ENCODE measurements at regions not wholly inside any gene's neighbourhood (a gene's known extent, or its start where the extent isn't known, plus 50 kb on each side); places are given as distances from the start of the nearest gene placed in this dataset.

DNA sequence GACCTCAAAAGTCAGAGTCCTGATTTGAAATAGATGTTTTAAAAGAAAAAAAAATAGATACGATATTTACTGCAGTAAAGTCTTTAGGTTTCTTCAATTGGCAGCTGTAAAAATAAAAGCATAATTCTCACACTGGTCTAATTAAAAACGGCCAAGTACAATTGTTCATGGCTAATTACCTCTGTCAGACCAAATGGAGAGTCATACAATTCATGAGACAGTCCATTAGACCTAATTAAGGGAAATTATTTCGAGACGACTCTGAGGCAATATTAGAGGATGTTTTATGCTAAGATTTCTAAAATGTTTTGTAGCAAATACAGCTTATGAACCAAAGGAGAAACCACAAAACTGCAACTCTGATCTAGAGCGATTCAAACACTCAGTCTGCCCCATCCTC is 131.3 kb downstream of the PHLDA1 start:
- DNase-seq, result no peak

DNA sequence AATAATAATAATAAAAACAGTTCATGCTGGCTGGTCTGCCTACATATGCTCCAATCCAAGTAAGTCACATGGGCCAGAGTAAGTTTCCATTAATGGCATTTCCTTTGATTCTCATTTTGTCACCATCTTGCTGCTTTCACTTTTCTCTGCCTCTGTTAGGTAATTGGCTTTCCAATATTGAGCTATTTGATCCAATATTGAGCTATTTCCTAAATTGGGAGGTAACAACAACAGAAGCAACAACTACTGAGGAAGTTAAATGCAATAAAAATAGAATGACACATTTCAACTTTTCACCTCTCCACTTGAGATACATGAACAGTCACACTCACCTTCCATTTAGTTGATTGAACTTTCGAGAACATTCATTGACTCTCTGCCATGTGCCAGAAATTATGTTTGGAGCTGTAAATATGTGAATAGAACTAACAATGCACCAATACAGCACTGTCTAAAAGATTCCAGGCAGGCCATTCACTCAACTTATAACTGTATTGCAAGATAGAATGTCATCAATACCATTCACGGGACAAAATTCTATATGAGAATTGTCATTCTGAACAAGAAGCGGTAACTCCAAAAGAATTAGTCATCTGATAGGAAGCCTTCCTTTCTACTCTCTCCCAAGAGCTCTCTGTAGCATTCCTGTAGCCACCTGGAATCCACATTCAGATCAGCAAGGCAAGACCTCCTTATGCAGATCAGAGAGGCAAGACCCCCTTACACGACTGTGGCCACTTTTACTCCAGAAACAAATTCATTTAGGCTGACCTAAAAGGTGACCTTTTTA is 136.4 kb downstream of the PHLDA1 start:
- DNase-seq, result no peak

DNA sequence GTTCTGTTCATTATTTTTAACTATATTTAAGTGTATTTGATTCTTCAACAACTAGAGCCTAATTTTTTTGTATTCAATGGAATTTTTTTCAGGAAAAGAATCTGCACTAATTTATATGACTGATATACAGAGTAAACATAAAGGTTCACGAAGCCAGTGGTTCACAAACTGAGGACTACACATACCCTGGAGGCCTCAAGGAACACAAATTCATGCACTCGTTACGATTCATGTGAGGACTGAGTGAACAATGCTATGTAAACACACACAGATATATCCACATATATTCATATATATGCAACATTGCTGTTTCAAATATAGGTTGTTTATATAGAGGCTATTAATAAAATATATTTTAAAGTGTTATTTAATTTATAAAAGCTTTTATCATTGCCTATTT is 137.8 kb downstream of the PHLDA1 start:
- DNase-seq, result no peak

DNA sequence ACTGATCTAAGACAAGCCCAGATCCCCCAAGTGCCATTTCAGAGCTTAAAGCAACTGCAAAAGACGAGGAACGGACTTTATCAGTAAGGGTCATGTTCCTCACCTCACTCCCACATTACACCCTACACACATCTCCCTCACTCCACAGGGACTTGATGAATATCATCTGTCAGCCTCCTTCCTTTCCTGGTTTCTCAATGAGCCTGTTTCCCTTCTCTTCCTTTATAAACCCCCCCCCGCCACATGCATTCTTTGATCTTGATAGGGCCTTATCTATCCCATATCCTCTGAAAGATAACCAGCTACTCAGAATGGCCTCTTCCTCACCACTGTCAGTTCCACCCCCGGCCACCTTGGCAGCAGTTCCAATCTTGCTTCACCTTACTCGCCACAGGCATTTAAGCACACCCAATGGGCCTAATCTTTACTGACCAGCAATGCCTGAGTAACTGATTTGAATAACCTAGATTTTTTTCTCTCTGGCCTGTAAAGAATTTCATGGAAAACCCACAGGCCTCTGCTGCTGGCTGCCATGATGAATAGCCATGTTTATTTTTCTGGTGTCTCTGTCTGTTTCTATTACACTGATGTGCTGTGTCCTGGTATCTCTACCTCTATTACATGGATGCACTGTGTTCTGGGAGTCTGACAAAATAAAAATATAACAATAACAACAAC is 138.7 kb downstream of the PHLDA1 start:
- no peak for DNase-seq

GRCh38 chr12:75891072-75891471 is 140.5 kb downstream of the PHLDA1 start:
- no peak for DNase-seq

DNA sequence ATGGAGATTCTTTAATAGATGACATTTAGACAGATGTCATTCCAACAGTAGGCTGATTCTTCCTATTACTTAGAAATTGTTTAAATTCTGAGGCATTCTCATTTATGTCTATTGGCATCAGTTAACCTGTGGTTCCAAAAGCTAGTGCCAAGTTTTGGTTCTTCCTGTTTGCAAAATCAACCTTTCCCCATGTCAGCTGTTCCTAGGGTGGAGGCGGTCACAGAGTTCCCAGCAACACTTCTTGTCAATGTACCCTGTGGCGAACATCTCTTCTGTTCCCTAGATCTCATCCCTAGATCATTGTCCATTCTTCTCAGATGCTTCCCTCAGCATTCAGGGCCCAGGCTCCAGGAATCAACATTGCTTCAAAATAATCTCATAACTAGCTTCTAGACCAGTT is 140.9 kb downstream of the PHLDA1 start:
- DNase-seq, result no peak

GRCh38 chr12:75890141-75890540 is 141.4 kb downstream of the PHLDA1 start:
- DNase-seq, result no peak

DNA sequence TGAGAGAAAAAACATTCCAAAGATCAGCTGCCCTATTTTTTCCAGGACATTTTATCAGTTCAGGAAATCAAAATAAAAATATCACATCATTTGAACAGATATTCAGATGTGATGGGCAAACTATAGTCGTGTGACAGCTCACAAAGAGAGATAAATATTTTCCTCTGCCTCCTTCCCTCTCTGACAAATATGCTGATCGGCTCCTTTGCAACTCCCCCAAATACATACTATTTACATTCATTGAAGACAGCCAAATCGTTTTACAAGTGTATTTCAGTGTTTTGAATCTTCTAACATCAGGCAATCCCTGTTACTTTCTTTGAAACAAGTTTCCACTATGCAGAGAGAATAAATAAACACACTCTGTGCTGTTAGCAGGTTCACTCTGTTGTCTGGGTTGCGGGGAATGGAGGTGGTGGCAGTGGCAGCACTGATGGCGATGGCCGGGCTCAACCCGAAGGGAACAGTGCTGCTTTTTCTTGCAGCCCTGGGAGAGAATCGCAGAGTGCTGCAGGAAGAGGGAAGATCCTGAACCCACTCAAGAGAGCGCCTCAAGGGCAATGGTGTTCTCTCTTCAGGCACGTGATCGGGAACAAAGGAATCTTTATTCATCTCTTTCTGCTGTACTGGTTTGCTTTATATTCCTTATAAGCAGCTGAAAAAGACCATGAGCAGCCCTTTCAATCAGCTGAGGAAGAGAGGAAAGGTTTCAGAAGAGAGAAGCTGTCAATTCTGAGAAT is 142.5 kb downstream of the PHLDA1 start:
- DNase-seq, result no peak

- no peak for DNase-seq
These were observed 143.2 kb downstream of the PHLDA1 start for GRCh38 chr12:75888399-75888798.

DNA sequence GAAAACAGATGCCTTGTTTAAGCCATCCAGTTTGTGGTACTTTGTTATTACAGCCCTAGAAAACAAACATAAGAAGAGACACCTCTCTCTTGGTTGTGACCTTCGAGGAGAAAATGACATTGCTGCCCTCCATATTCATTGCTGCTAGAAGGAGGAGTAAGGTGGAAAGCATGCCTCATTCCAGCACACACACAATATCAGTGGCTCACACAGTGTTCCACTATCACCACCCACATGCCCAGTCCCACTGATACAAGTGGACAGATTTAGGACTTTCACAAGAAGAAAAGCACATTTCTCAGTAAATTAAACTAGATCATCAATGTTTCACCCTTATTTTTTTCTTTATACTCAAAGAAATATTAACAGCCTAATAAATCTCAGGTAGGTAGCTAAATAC is 143.6 kb downstream of the PHLDA1 start:
- no peak for DNase-seq

- DNase-seq, result peak in 1 of 2 experiments; percentile 20
These were observed 147.1 kb downstream of the PHLDA1 start for GRCh38 chr12:75884465-75884985.

DNA sequence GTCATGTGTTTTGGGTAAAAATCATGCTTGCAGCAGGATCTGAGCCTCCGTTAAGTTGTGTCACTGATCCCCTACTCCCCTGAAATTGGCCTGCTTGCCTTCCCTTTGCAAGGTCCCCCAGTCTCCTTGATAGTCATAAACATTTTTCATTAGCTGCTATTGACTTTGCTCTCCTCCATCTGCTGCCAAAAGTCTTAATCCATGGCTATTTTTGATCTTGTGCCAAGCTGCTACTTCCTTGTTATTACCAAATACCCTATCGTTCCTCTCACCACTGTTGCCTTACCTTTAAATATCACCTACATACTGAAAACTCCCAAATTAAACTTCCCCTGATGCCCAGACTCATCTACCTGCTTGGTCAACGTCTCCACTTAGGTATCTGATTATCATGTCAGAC is 148.3 kb downstream of the PHLDA1 start:
- peak; percentile 57 to 87 for DNase-seq

- peak; percentile 25 to 70 for DNase-seq
These were observed 149.2 kb downstream of the PHLDA1 start for GRCh38 chr12:75882421-75882820.

DNA sequence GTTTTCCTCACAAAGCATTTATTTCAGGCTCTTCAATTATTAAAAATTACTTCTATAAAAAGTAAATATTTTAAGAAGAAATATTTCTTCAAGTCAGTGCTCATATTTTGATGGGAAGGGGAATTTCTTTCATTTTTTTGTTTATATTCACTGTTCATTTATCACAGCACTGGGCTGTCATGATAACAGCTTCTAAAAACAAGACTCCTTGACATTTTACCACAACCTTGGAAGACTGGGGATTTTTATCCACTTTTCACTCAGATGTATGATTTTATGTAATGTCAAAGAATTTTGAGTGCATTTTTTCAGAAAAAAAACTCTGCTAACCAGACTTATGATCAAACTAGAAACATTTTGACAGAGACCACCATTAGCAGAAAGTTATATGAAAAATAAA is 149.7 kb downstream of the PHLDA1 start:
- no peak for DNase-seq

- DNase-seq, result peak in 1 of 2 experiments; percentile 38
These were observed 153.6 kb downstream of the PHLDA1 start for GRCh38 chr12:75877763-75878621.

GRCh38 chr12:75876832-75877762 is 154.5 kb downstream of the PHLDA1 start:
- DNase-seq, result no peak

- DNase-seq, result no peak
These were observed 157.1 kb downstream of the PHLDA1 start for GRCh38 chr12:75874441-75874840.

DNA sequence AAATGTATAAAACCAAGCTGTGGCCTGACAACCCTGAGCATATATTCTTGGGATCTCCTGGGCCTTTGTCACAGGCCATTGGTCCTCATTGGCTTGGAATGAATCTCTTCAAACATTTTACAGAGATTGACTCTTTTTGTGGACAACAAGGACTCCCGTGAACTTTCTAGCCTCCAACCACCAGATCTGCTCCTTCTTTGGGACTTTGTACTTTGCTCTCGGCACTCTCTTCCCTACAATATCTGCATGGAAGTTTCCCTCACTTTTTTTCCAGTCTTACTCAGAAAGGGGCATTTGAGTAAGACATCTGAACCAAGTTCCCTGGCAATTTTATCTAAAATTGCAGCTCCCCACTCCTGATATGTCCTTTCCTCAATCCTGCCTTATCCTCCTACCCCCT is 158.8 kb downstream of the PHLDA1 start:
- no peak for DNase-seq

DNA sequence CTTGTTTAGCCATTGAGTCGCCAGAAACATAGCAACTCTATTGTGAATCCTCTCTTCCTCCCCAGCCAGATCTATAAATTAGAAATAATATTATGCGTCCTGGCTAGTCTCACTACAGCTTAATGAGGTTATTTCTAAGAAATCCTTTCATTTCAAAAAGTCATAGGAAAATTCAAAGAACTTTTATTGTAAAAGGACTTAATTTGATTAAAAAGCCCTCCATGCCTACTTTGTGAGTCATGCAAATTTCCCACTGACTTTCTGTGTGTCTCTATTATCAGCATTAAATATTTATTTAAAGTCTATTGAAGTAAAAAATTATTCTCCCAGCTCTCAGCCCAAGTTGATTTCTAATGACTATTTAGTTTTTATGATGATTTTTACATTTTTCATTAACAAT is 160.7 kb downstream of the PHLDA1 start:
- DNase-seq, result no peak

DNA sequence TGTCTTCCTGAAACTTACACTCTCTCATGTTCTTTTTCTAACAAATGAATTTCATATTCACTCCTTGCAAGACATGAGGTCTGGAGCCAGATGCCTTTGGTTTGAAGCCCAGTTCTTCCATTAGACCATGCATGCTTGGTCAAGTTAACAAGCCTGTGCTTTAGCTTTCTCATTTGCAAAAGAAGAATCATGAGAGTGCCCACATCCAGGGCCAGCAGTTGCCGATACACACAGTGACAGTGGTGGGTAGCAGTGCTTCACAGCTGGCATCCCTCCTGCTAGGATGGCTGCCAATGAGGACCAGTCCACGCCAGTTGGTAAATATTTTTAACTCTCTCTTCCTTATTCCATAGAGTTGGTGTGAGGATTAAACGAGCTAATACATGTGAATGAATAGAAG is 163.1 kb downstream of the PHLDA1 start:
- DNase-seq, result no peak

- no peak for DNase-seq
These were observed 166.3 kb downstream of the PHLDA1 start for GRCh38 chr12:75865315-75865714.

Data from NCI-H524 (cell line).